CD4-positive, alpha-beta T cell treated with Interleukin-15 for 4 hours (primary cell): ENCODE measurements at regions not wholly inside any gene's neighbourhood (a gene's known extent, or its start where the extent isn't known, plus 50 kb on each side); places are given as distances from the start of the nearest gene placed in this dataset.
"Not testable (repeated sequence)": the region's sequence is repeated elsewhere in the genome, so short reads cannot be mapped to it uniquely, and the experiment has no call there.

Experiments
- DNase-seq: peaks from one replicate; pipeline ENCODE4 v3.0.0-alpha.2; 2020; ENCODE audit warnings: low spot score

DNA sequence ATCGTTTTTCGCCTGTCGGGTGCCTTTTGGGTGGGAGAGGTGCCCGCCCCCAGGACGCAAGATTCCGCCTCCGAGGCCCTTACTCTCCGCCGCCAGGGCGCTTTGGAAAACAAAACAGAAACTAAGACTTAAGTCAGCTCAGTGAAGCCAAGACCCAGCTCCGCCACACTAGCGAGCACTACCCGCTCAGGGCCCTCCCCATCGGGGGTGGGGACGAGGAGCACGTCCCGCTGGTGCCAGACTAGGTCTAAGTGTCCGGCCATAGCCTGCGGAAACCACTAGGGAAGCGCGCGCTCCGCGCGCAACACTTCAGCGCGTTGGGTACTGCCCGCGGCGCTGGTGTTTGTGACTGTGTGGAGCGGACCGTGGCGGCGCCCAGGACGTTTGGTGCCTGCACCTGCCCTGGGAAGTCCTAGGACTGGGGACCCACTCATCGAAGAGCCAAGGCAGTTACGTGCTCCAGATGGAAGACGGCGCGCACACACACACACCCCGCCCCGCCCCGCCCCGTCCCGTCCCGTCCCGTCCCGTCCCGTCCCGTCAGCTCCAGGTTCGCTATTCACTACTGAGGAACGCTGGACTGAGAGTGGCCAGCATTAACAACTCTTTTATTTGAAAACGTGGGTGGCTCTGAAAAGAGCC, 57.6 kb upstream of the BOLA1 start:
- DNase-seq: not testable (repeated sequence)

DNA sequence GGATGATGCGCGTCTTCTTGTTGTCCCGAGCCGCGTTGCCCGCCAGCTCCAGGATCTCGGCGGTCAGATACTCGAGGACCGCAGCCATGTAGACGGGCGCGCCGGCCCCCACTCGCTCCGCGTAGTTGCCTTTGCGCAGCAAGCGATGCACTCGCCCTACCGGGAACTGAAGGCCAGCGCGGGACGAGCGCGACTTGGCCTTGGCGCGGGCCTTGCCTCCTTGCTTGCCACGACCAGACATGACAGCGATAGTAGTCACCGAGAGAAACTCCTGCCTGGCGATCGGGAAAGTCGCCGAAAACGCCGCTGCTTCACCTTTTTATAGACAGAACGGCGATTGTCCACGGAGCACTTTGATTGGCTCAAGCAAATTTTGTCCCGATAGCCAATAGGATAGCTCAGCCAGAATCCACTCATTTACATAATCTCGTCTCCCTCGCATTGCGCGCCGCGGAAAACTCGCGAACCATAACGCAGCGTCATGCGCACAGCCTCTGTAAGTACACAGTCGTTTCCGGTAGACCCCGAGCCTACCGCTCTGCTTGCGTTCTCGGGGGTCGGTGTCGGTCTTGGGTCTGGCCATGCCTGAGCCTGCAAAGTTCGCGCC, 56.8 kb upstream of the BOLA1 start:
- not testable (repeated sequence) for DNase-seq

DNA sequence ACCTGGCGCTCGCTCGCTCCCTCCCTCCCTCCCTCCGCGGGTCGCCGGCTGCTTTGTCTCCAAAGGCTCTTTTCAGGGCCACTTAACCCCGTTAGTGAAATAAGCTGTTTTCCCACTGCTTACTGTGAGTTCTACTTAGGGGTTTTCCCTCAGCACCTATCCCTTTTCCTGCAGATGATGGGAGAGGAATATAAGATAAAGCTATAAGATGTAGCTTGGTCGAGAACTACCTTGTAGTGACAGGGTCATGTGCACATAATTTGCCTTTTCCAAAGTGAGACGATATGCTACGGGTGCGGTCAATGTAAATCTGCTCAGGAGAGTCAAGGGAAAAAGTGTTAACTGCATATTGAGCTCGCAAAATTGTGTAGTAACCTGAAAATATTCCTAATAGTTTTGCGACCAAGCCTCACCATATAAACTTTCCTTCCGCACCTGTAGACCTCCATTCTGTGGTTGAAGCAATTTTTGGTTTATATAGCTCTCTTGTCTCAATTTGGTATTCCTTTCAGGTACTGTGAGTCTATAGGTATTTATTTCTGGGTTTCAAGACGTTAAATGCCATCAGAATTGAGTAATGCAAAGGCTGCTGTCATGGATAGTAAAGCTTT, 55.8 kb upstream of the BOLA1 start:
- DNase-seq: peak; percentile 0

DNA sequence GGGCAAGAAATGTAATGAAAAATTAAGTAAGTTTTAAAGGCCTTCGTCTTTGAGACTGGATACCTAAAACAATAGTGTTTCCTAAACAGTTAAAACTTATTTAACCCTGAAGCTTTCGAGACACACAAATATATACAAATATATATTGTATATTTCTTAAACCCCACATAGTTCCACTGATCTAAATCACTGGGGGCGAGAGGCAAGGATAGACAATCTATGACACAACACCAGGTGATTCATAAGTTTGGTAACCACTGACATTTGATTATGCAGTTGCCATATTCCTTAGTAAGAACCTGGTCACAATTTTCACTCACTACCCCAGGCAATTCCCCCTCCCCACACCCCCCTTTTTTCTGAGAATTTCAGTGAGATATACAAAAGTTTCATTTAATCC, 55.3 kb upstream of the BOLA1 start:
- peak; percentile 72 for DNase-seq

DNA sequence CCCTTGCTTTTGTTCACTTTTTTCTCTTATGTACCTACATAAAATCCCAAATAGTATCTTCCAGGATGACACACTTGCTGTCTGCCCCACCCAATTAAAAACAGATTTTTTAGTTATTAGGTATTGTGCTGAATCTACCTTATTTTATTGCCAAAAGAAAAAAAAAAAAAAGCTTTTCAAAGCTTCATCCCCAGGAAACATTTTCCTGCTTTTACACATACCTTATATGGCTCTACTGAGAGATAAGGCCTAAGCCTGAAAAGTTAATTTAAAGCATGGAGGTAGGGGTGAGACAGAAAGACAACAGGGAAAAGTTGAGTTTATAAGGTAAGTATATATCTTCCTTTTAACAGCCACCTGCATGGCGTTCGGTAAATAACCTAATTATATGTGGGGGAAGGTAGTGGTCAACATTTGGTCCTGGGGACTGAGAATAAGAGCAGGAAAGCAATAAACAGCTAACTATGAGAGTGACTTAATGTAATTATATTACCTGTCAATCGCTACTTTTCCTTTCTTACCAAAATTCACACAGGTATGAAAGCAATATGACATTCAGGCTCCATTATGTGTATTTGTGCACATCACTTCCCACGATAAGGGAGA, 54.6 kb upstream of the BOLA1 start:
- no peak for DNase-seq

DNA sequence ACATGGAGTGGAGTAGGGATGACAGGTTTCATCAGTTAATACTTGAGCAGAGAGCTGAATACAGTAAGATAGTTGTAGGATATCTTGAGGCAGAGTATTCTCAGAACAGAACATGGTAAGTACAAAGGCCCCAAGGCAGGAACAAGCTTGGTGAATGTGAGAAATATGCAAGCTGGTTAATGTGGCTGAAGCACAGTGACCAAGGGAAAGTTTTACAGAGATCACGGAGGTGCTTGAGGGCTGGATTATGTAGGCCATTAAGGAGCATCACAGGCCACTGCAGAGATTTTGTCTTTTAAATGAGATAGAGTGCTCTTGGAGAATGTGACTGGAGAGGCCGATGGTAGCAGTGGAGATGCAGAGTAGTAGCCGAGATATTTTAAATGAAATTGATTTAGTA, 54.0 kb upstream of the BOLA1 start:
- peak; percentile 13 for DNase-seq

DNA sequence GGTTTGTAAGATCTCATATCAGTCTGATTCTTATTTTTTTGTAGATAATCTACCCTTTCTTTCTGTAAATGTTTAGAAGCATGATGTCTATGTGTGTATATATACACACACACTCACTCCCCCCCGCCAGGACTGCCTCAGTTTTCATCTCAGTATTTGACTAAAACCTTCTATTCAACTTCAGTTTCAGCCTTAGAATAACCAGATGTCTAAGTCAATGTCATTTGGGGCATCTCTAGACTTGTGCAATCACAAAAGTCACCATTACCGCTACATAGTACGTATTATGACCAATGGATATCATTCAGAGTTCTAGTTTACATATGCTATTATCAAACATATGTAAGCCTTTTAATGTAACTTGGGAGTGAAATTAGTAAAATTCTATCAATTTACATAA, 53.3 kb upstream of the BOLA1 start:
- DNase-seq: no peak

DNA sequence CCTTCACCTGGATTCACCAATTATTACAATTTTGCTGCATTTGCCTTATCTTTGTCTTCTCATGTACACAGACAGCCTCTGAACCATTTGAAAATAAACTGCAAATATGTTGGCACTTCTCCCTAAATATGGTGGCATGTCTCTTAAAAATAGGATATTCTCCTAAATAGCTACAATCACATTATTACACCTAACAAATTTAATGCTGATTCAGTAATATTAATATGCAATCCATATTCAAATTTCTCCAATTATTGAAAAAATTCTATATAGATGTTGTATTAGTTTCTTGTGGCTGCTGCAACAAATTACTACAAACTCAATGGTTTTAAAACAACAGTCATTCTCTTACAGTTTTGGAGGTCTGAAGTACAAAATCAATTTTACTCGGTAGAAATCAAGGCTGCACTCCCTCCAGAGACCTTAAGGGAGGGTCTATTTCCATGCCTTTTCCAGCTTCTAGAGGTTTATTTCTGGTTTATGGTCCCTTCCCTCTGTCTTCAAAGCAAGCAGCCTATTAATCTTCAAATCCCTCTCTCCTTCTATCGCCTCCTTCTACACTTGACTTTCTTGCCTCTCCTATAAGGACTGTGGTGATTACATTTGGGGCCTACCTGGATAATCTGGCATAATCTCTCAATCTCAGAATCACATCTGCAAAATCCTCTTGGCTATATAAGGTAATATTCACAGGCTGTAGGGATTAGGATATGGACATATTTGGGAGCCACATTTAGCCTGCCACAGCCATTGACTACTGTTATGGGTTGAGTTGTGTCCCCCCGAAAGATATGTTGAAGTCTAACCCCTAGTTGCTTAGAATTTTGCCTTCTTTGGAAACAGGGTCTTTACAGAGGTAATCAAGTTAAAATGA, 52.5 kb upstream of the BOLA1 start:
- peak; percentile 0 for DNase-seq

DNA sequence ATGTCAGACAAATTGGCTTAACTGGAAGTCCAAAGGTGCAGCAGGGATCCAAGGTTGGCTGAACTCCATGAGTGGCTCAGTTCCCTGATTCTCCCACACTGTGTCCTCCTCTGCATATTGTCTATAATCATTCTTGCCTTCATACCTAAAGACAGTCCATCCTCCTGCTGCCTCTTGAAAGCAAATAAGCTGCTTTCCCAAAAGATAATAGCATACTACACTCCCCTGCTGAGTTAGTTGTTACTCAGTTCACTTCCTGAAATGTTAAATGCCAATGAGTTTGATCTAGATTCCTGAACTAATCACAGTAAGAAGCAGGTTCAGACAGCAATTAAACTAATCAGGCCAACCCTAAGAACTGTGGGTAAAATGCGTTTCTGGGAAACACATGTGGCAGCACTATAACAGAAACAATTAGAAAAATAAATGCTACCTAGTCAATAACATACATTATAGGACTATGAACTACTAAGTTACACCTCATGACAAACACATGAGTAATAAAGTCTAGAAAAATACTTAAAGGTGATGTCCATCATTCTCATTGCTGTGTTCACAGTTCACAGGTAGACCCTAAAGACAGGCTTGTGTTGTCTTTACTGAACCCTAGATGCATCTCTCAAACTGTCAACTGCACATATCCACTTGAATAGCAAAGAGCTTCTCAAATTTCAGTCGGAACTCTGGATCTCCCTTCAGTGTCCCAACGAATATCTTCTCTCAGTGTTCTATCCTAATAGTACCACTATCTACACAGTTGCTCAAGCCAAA, 50.8 kb upstream of the BOLA1 start:
- DNase-seq: peak; percentile 46

DNA sequence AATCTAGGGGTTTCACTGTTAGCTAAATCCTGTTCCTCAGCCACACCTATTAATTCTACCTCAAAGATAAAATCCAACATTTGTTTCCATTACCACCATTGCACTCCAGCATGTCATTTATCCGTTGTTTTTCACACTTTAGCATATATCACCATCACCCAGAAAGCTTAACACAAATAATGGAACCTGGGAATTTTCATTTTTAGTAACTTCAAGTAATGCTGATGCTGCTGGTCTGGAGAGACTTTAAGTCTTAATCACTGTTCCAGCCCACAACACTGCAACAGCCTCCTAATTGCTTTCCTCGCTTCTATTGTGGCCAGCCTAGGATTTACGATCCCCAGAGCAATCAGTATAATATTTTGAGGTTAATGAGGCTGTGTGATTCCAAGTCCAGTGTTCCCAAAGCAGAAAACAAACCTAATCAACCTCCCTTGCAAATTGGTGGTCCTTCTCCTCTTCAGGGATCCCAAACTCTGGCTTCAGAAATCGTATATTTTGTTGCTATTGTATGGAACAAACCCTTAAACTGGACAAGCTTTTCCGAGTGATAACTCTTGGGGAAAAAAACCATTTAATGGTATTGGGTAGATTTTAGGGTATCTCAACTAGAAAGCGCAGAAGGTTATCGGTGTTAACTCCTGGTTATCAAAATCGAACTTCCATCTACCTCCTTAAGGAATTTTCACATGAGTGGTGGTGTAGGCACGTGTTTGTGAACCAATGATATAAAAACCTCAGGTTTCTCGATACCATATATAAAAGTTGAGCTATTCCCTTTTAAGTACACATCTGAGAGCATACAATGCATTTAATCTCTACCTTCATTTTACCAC, 50.0 kb upstream of the BOLA1 start:
- peak; percentile 1 for DNase-seq
